GM23248 (cell line): ENCODE measurements at regions not wholly inside any gene's neighbourhood (a gene's known extent, or its start where the extent isn't known, plus 50 kb on each side); places are given as distances from the start of the nearest gene placed in this dataset.

Experiments
- DNase-seq: peaks from one replicate; pipeline ENCODE4 v3.0.0-alpha.2; 2015
- H2AFZ ChIP-seq: fragments of 200-600 bp; sonication (generic); 2 replicates; pipeline ENCODE4 v1.6.1; 2016; ENCODE audit warnings: antibody characterized with exemption
- H3F3A ChIP-seq: fragments of 200-600 bp; sonication (generic); 2 replicates; pipeline ENCODE4 v1.6.1; 2016; ENCODE audit warnings: mild to moderate bottlenecking, antibody characterized with exemption, mixed run types; ENCODE audit not compliant: insufficient read depth
- H3K27ac ChIP-seq: fragments of 200-600 bp; sonication (generic); 2 replicates; pipeline ENCODE4 v1.5.1; 2016; ENCODE audit warnings: mild to moderate bottlenecking
- H3K27me3 ChIP-seq: fragments of 200-600 bp; sonication (generic); replicated peaks from 2 replicates; pipeline ENCODE4 v1.6.1; 2016; ENCODE audit warnings: mild to moderate bottlenecking; ENCODE audit not compliant: insufficient read depth
- H3K36me3 ChIP-seq: fragments of 200-600 bp; sonication (generic); 2 replicates; pipeline ENCODE4 v1.6.1; 2016; ENCODE audit warnings: low read depth, mild to moderate bottlenecking
- H3K4me1 ChIP-seq: fragments of 200-600 bp; sonication (generic); 2 replicates; pipeline ENCODE4 v1.6.1; 2016; ENCODE audit warnings: mild to moderate bottlenecking; ENCODE audit not compliant: insufficient read depth
- H3K4me2 ChIP-seq: fragments of 200-600 bp; sonication (generic); one replicate; pipeline ENCODE4 v1.6.1; 2016; ENCODE audit warnings: mild to moderate bottlenecking; ENCODE audit not compliant: unreplicated experiment
- H3K4me3 ChIP-seq: fragments of 200-600 bp; sonication (generic); 2 replicates; pipeline ENCODE4 v1.5.1; 2016; ENCODE audit warnings: mild to moderate bottlenecking
- H3K79me2 ChIP-seq: fragments of 200-600 bp; sonication (generic); 2 replicates; pipeline ENCODE4 v1.6.1; 2016; ENCODE audit warnings: mild to moderate bottlenecking; ENCODE audit not compliant: insufficient read depth
- H3K9ac ChIP-seq: fragments of 200-600 bp; sonication (generic); 2 replicates; pipeline ENCODE4 v1.6.1; 2016; ENCODE audit warnings: mild to moderate bottlenecking
- H3K9me2 ChIP-seq: fragments of 200-600 bp; sonication (generic); 2 replicates; pipeline ENCODE4 v1.6.1; 2016; ENCODE audit warnings: mixed run types, mild to moderate bottlenecking, moderate library complexity; ENCODE audit not compliant: insufficient read depth
- H3K9me3 ChIP-seq: fragments of 200-600 bp; sonication (generic); one replicate; pipeline ENCODE4 v1.6.1; 2017; ENCODE audit warnings: low read depth
- H4K20me1 ChIP-seq: fragments of 200-600 bp; sonication (generic); 2 replicates; pipeline ENCODE4 v1.6.0; 2016; ENCODE audit not compliant: insufficient read depth
- EZH2 ChIP-seq: fragments of 200-600 bp; sonication (generic); IDR thresholded peaks from 2 replicates; pipeline ENCODE4 v1.6.1; 2018; ENCODE audit warnings: antibody characterized with exemption, mild to moderate bottlenecking; ENCODE audit not compliant: insufficient read depth, poor library complexity, severe bottlenecking
- EZH2phosphoT487 ChIP-seq: fragments of 200-600 bp; sonication (generic); IDR thresholded peaks from 2 replicates; pipeline ENCODE4 v1.6.1; 2018; ENCODE audit warnings: antibody characterized with exemption, moderate library complexity, mild to moderate bottlenecking, low read depth; ENCODE audit not compliant: insufficient read depth
- WGBS, 2 experiments: methylation state at CpG; one replicate each; pipeline ENCODE4 v1.1.6; 2015 to 2017; ENCODE audit warnings: low lambda C conversion rate in 2 of 2, low coverage in 1 of 2; ENCODE audit errors: missing lambda C conversion rate in 2 of 2; 5-methylcytosine and 5-hydroxymethylcytosine counted together
- in situ Hi-C: fragments of 300-500 bp; cut with MboI; formaldehyde crosslinking; loops from 2 replicates; pipeline ENCODE4 v1.15.0; 2020

DNA sequence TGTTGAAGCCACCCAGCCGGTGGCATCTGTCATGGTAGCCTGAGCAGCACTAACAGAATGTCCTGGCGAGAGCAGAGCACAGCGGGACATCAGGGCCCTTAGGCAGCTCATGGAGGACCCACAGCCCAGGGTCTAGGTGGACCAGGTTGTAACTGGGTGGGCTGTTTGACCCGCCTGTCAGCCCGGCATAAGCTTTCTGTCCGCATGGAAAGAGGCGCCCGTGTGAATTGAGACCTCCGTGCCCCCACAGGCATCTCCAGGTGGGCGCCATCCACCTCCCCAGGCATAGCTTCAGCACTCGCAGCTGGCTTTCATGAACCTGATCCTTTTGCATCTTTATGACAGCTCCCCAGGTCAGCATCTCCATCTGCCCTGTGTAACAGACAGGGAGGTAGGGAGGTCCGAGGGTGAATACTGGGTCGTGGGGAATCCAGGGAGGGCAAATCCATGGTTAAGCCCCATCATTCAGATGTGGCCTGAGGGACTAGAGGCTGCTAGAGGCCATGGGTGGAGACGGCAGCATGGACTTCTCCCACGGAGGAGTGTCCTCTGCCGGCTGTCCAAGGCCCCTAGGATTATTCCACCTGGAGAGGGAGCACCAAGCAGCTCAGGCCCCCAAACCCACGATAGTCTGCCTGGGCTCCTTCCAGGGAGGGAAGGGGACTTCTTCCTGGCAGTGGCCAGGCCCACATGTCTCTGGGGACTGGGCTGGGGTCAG lies 371.6 kb upstream of the MKI67 start:
- no peaks in the 10 kb centered on the region for H3K9me3 ChIP-seq
- H3K36me3 ChIP-seq: no peaks in the 10 kb centered on the region
- H3K9me2 ChIP-seq: no peaks in the 10 kb centered on the region
- no peaks in the 10 kb centered on the region for H3F3A ChIP-seq
- no peaks in the 10 kb centered on the region for H3K79me2 ChIP-seq
- H3K4me2 ChIP-seq: no peak overlapping the region
- no peaks in the 10 kb centered on the region for H4K20me1 ChIP-seq
- TF ChIP-seq EZH2phosphoT487 (no peak), EZH2 (no peak)
- H3K27me3 ChIP-seq: no peaks in the 10 kb centered on the region
- H2AFZ ChIP-seq: no peak overlapping the region
- H3K4me3 ChIP-seq: no peak overlapping the region
- DNase-seq: no peak
- H3K27ac ChIP-seq: no peak overlapping the region
- 44 to 46% methylated on average over 17 of the region's 17 CpGs for WGBS, 2 experiments
- no peaks in the 10 kb centered on the region for H3K4me1 ChIP-seq
- no peak overlapping the region for H3K9ac ChIP-seq
- in situ Hi-C loops: no loop called here

DNA sequence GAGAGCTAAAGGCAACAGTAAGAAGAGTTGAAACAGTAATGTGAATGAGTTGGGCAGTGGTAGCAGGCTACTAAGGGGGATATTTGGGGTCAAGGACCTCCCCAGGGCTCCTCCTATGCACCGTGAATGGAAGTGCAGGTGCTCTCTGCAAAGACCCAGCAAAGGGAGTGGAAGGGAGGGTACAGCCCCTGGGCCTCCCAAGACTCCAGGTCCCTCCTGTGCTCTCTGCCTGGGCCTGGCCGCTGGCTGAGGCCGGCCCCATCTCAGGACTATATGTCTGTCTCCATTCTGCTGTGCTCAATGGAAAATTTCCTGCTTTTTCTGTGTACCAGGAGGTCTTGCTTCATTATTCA lies 372.1 kb upstream of the MKI67 start:
- no peaks in the 10 kb centered on the region for H3K36me3 ChIP-seq
- H3K27me3 ChIP-seq: no peaks in the 10 kb centered on the region
- H3K9me2 ChIP-seq: no peaks in the 10 kb centered on the region
- H3K9ac ChIP-seq: no peak overlapping the region
- 17 to 19% methylated on average over 3 of the region's 3 CpGs for WGBS, 2 experiments
- H3K27ac ChIP-seq: no peak overlapping the region
- H3K9me3 ChIP-seq: no peaks in the 10 kb centered on the region
- no peak overlapping the region for H3K4me2 ChIP-seq
- H3F3A ChIP-seq: no peaks in the 10 kb centered on the region
- TF ChIP-seq EZH2phosphoT487 (no peak), EZH2 (no peak)
- H3K4me1 ChIP-seq: no peaks in the 10 kb centered on the region
- no peak overlapping the region for H3K4me3 ChIP-seq
- H4K20me1 ChIP-seq: no peaks in the 10 kb centered on the region
- H2AFZ ChIP-seq: no peak overlapping the region
- in situ Hi-C loops: no loop called here
- DNase-seq: no peak
- H3K79me2 ChIP-seq: no peaks in the 10 kb centered on the region

DNA sequence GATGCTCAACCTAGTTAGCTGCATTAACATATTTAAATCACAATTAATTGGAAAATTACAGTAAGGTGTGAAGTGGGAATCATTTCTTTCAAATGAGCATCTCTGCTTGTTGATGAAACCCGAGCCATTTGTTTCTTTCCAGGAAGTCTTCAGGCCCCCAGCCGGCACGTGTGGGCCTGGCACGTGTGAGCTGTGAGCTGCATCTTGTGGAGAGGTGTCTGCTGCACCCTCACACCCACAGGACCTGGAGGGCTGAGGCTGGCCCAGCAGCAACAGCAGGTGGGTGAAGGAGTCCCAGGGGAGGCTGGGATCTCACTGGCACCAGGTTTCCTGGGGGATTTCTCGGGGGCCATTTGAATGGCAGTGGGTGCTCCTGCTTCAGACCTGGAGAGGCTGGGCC lies 372.5 kb upstream of the MKI67 start:
- Histone ChIP-seq H3K27ac (no peak overlapping the region), H4K20me1 (no peaks in the 10 kb centered on the region), H3K9me3 (no peaks in the 10 kb centered on the region), H3K4me1 (no peaks in the 10 kb centered on the region), H3K4me2 (no peak overlapping the region), H2AFZ (no peak overlapping the region), H3K79me2 (no peaks in the 10 kb centered on the region), H3K4me3 (no peak overlapping the region), H3K36me3 (no peaks in the 10 kb centered on the region), H3K27me3 (no peaks in the 10 kb centered on the region), H3F3A (no peaks in the 10 kb centered on the region), H3K9me2 (no peaks in the 10 kb centered on the region), H3K9ac (no peak overlapping the region)
- DNase-seq: no peak
- 16 to 19% methylated on average over 5 of the region's 5 CpGs for WGBS, 2 experiments
- in situ Hi-C loops: no loop called here
- TF ChIP-seq EZH2 (no peak), EZH2phosphoT487 (no peak)

- no peak overlapping the region for H3K4me3 ChIP-seq
- H3K36me3 ChIP-seq: no peaks in the 10 kb centered on the region
- TF ChIP-seq EZH2phosphoT487: no peak
- TF ChIP-seq EZH2: no peak
- no peaks in the 10 kb centered on the region for H3K79me2 ChIP-seq
- no peak overlapping the region for H2AFZ ChIP-seq
- no peaks in the 10 kb centered on the region for H3K9me3 ChIP-seq
- in situ Hi-C loops: no loop called here
- H3K4me1 ChIP-seq: no peaks in the 10 kb centered on the region
- no peak overlapping the region for H3K27ac ChIP-seq
- no peaks in the 10 kb centered on the region for H3K9me2 ChIP-seq
- no peaks in the 10 kb centered on the region for H4K20me1 ChIP-seq
- H3K4me2 ChIP-seq: no peak overlapping the region
- H3F3A ChIP-seq: no peaks in the 10 kb centered on the region
- no peak overlapping the region for H3K9ac ChIP-seq
- no peaks in the 10 kb centered on the region for H3K27me3 ChIP-seq
- 43 to 53% methylated on average over 13 of the region's 13 CpGs for WGBS, 2 experiments
- no peak for DNase-seq
These were observed 373.3 kb upstream of the MKI67 start for GRCh38 chr10:128499486-128499885.

GRCh38 chr10:128499956-128500355 lies 373.7 kb upstream of the MKI67 start:
- 46 to 47% methylated on average over 12 of the region's 12 CpGs for WGBS, 2 experiments

More at GRCh38 chr10:128499956-128500355, 373.7 kb upstream of the MKI67 start:
- H3K36me3 ChIP-seq: no peaks in the 10 kb centered on the region
- H3K9ac ChIP-seq: no peak overlapping the region
- H3K4me3 ChIP-seq: no peak overlapping the region
- no peaks in the 10 kb centered on the region for H3K27me3 ChIP-seq
- H3K9me2 ChIP-seq: no peaks in the 10 kb centered on the region
- H3K27ac ChIP-seq: no peak overlapping the region
- TF ChIP-seq EZH2 (no peak), EZH2phosphoT487 (no peak)
- no peaks in the 10 kb centered on the region for H3K79me2 ChIP-seq
- no peak for DNase-seq
- in situ Hi-C loops: no loop called here
- no peaks in the 10 kb centered on the region for H4K20me1 ChIP-seq
- H3F3A ChIP-seq: no peaks in the 10 kb centered on the region
- no peaks in the 10 kb centered on the region for H3K4me1 ChIP-seq
- no peak overlapping the region for H3K4me2 ChIP-seq
- no peak overlapping the region for H2AFZ ChIP-seq
- no peaks in the 10 kb centered on the region for H3K9me3 ChIP-seq
